Thyroid gland (tissue), 4 donors: ENCODE measurements at regions not wholly inside any gene's neighbourhood (a gene's known extent, or its start where the extent isn't known, plus 50 kb on each side); places are given as distances from the start of the nearest gene placed in this dataset.
A peak's percentile ranks its signal among the peaks of the same experiment; 100 is the strongest.

Source experiments
- DNase-seq, 2 donors: peaks; one replicate each; pipeline ENCODE4 v3.0.0-alpha.2; 2019
- H3K27ac ChIP-seq, 3 donors: fragments of 200-600 bp; sonication (generic); 1 replicate in 2 of 3; 2 replicates in 1 of 3; pipeline ENCODE4 v1.5.1; 2016 to 2019; ENCODE audit warnings: mild to moderate bottlenecking in 1 of 3, moderate library complexity in 1 of 3
- H3K27me3 ChIP-seq: fragments of 200-600 bp; sonication (generic); one replicate; pipeline ENCODE4 v1.5.1; 2019
- H3K36me3 ChIP-seq, 2 donors: fragments of 200-600 bp; sonication (generic); one replicate each; pipeline ENCODE4 v1.5.1; 2016 to 2019
- H3K4me1 ChIP-seq, 2 donors: fragments of 200-600 bp; sonication (generic); one replicate each; pipeline ENCODE4 v1.5.1; 2017 to 2019
- H3K4me3 ChIP-seq, 3 donors: fragments of 200-600 bp; sonication (generic); replicated peaks in 1 of 3; 1 replicate in 2 of 3; 2 replicates in 1 of 3; pipeline ENCODE4 v1.5.1; 2016; ENCODE audit warnings: mild to moderate bottlenecking in 1 of 3
- H3K9me3 ChIP-seq: fragments of 200-600 bp; sonication (generic); one replicate; pipeline ENCODE4 v1.5.1; 2017
- CTCF ChIP-seq, 6 experiments: fragments of 200-600 bp in 3 of 6; fragments of 450-650 bp in 3 of 6; sonication (generic) in 3 of 6; IDR thresholded peaks; one replicate each; pipeline ENCODE4 v1.5.1; 2016 to 2019; ENCODE audit warnings: antibody characterized with exemption in 6 of 6, mild to moderate bottlenecking in 2 of 6, inconsistent platforms in 1 of 6, moderate library complexity in 1 of 6
- POLR2A ChIP-seq, 2 donors: fragments of 450-650 bp; IDR thresholded peaks; one replicate each; pipeline ENCODE4 v1.6.1; 2017; ENCODE audit warnings: antibody characterized with exemption in 2 of 2, mild to moderate bottlenecking in 2 of 2, moderate library complexity in 1 of 2
- WGBS, 2 donors: methylation state at CpG; one replicate each; pipeline ENCODE4 v1.1.5; 2017; 5-methylcytosine and 5-hydroxymethylcytosine counted together
- intact Hi-C: fragments of 100-400 bp; cut with DNase I; formaldehyde crosslinking; loops from one replicate; pipeline ENCODE4 v1.15.1; 2023

GRCh38 chr1:229825042-229825441 is 199.0 kb downstream of the URB2 start:
- Histone ChIP-seq H3K9me3 (no peaks in the 10 kb centered on the region), H3K27ac (no peak overlapping the region), H3K27me3 (no peaks in the 10 kb centered on the region), H3K4me1 (no peaks in the 10 kb centered on the region), H3K4me3 (no peak overlapping the region), H3K36me3 (no peaks in the 10 kb centered on the region)
- no peak for DNase-seq
- TF ChIP-seq CTCF (IDR thresholded peaks at IDR 0.05) (no peak), POLR2A (IDR thresholded peaks at IDR 0.05) (no peak)
- intact Hi-C loops: no loop called here
- WGBS, 2 donors: 95 to 96% methylated on average over 2 of the region's 2 CpGs

GRCh38 chr1:229828461-229828860 is 202.4 kb downstream of the URB2 start:
- Histone ChIP-seq H3K4me1 (no peaks in the 10 kb centered on the region), H3K27me3 (no peaks in the 10 kb centered on the region), H3K36me3 (no peaks in the 10 kb centered on the region), H3K27ac (no peak overlapping the region), H3K4me3 (no peak overlapping the region), H3K9me3 (no peaks in the 10 kb centered on the region)
- TF ChIP-seq POLR2A (IDR thresholded peaks at IDR 0.05) (no peak), CTCF (IDR thresholded peaks at IDR 0.05) (no peak)
- intact Hi-C loops: no loop called here
- WGBS, 2 donors: 78 to 84% methylated on average over 2 of the region's 2 CpGs
- no peak for DNase-seq

GRCh38 chr1:229832695-229833094 is 206.6 kb downstream of the URB2 start:
- intact Hi-C loops: no loop called here

DNA sequence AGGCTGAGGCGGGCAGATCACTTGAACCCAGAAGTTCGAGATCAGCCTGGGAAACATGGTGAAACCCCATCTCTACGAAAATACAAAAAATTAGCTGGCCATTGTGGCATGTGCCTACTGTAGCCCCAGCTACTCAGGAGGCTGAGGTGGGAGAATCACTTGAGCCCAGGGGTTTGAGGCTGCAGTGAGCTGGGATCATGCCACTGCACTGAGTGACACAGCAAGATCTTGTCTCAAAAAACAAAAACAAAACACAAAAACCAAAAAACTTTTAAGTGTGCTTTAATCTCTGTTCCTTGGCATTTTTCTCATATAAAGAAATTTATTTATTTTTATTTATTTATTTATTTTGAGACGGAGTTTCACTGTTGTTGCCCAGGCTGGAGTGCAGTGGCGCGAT is 208.2 kb downstream of the URB2 start:
- TF ChIP-seq CTCF (IDR thresholded peaks at IDR 0.05): no peak
- TF ChIP-seq POLR2A (IDR thresholded peaks at IDR 0.05): no peak
- Histone ChIP-seq H3K4me1 (peaks cover 0 to 8% of the 10 kb centered on the region in 2 donors), H3K27me3 (no peaks in the 10 kb centered on the region), H3K9me3 (no peaks in the 10 kb centered on the region), H3K27ac (no peak overlapping the region), H3K36me3 (no peaks in the 10 kb centered on the region), H3K4me3 (no peak overlapping the region)
- DNase-seq: no peak
- intact Hi-C loops: no loop called here
- WGBS, 2 donors: 87 to 90% methylated on average over 6 of the region's 6 CpGs

More at GRCh38 chr1:229832695-229833094, 206.6 kb downstream of the URB2 start:
- Histone ChIP-seq H3K36me3 (no peaks in the 10 kb centered on the region), H3K27ac (no peak overlapping the region), H3K9me3 (no peaks in the 10 kb centered on the region), H3K27me3 (no peaks in the 10 kb centered on the region), H3K4me1 (peaks cover 0 to 8% of the 10 kb centered on the region in 2 donors), H3K4me3 (no peak overlapping the region)
- 97 to 100% methylated on average over 3 of the region's 3 CpGs for WGBS, 2 donors
- DNase-seq: no peak
- TF ChIP-seq CTCF (IDR thresholded peaks at IDR 0.05): no peak
- TF ChIP-seq POLR2A (IDR thresholded peaks at IDR 0.05): no peak

- no peak overlapping the region for H3K4me3 ChIP-seq
- intact Hi-C loops: no loop called here
- H3K27ac ChIP-seq: no peak overlapping the region
- DNase-seq: peak; percentile 56 to 60
- WGBS, 2 donors: 32 to 53% methylated on average over 4 to 5 of the region's 5 CpGs
- TF ChIP-seq CTCF (IDR thresholded peaks at IDR 0.05) (no peak), POLR2A (IDR thresholded peaks at IDR 0.05) (no peak)
- H3K9me3 ChIP-seq: no peaks in the 10 kb centered on the region
- H3K4me1 ChIP-seq: peaks cover 0 to 8% of the 10 kb centered on the region in 2 donors
- no peaks in the 10 kb centered on the region for H3K36me3 ChIP-seq
- H3K27me3 ChIP-seq: no peaks in the 10 kb centered on the region
Measured at GRCh38 chr1:229835226-229835625, 209.2 kb downstream of the URB2 start.
